Suprapubic skin (tissue), 3 donors: ENCODE measurements at regions not wholly inside any gene's neighbourhood (a gene's known extent, or its start where the extent isn't known, plus 50 kb on each side); places are given as distances from the start of the nearest gene placed in this dataset.

Experiments used
- POLR2A ChIP-seq, 2 donors: fragments of 450-650 bp; IDR thresholded peaks; one replicate each; pipeline ENCODE4 v1.6.1; 2017; ENCODE audit warnings: antibody characterized with exemption in 2 of 2, mild to moderate bottlenecking in 2 of 2, moderate library complexity in 2 of 2
- TF ChIP-seq, protein P1 (sequence below), 2 donors: fragments of 200-600 bp in 1 of 2; fragments of 450-650 bp in 1 of 2; sonication (generic) in 1 of 2; IDR thresholded peaks; one replicate each; pipeline ENCODE4 v1.5.1; 2016 to 2019; ENCODE audit warnings: antibody characterized with exemption in 2 of 2, mild to moderate bottlenecking in 1 of 2, moderate library complexity in 1 of 2

- TF ChIP-seq POLR2A (IDR thresholded peaks at IDR 0.05): no peak
- TF ChIP-seq, protein P1, sequence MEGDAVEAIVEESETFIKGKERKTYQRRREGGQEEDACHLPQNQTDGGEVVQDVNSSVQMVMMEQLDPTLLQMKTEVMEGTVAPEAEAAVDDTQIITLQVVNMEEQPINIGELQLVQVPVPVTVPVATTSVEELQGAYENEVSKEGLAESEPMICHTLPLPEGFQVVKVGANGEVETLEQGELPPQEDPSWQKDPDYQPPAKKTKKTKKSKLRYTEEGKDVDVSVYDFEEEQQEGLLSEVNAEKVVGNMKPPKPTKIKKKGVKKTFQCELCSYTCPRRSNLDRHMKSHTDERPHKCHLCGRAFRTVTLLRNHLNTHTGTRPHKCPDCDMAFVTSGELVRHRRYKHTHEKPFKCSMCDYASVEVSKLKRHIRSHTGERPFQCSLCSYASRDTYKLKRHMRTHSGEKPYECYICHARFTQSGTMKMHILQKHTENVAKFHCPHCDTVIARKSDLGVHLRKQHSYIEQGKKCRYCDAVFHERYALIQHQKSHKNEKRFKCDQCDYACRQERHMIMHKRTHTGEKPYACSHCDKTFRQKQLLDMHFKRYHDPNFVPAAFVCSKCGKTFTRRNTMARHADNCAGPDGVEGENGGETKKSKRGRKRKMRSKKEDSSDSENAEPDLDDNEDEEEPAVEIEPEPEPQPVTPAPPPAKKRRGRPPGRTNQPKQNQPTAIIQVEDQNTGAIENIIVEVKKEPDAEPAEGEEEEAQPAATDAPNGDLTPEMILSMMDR (IDR thresholded peaks at IDR 0.05): no peak
Observed at GRCh38 chr13:106393776-106394175, 141.7 kb downstream of the EFNB2 start.
